A673 (cell line): ENCODE measurements at regions not wholly inside any gene's neighbourhood (a gene's known extent, or its start where the extent isn't known, plus 50 kb on each side); places are given as distances from the start of the nearest gene placed in this dataset.

Experiments
- BruUV-seq: library from RNA; stranded (reverse); fragments of 400-500 nt; replicated peaks from 2 replicates; lab custom pipeline; 2021; lab: Mats Ljungman, UMichigan
- CTCF ChIA-PET: fragments of 300-600 bp; sonication (Branson Sonifier 250); formaldehyde crosslinking; loops from one replicate; lab custom pipeline; 2022; ENCODE audit warnings: antibody characterized with exemption; lab: Charles Lee
- POLR2A ChIA-PET: fragments of 300-600 bp; sonication (Branson Sonifier 250); formaldehyde crosslinking; loops from one replicate; lab custom pipeline; 2022; ENCODE audit warnings: antibody characterized with exemption; ENCODE audit not compliant: low non-redundant PET; lab: Charles Lee
- DNase-seq: peaks from one replicate; pipeline ENCODE4 v3.0.0-alpha.2; 2015; ENCODE audit warnings: low spot score
- H3K27ac ChIP-seq: fragments of 200-600 bp; sonication (generic); 2 replicates; pipeline ENCODE4 v1.5.1; 2016; ENCODE audit warnings: mixed run types, low read depth, mild to moderate bottlenecking, mixed read lengths, antibody characterized with exemption, low read length; ENCODE audit not compliant: poor library complexity, severe bottlenecking
- H3K27me3 ChIP-seq: fragments of 200-600 bp; sonication (generic); replicated peaks from 2 replicates; pipeline ENCODE4 v1.6.1; 2017; ENCODE audit warnings: mixed run types, low read depth, mild to moderate bottlenecking, mixed read lengths, antibody characterized with exemption, low read length; ENCODE audit not compliant: insufficient read depth, poor library complexity
- H3K36me3 ChIP-seq: fragments of 200-600 bp; sonication (generic); 2 replicates; pipeline ENCODE4 v1.6.1; 2016; ENCODE audit warnings: mixed run types, mild to moderate bottlenecking, mixed read lengths, antibody characterized with exemption, low read length; ENCODE audit not compliant: insufficient read depth, poor library complexity, severe bottlenecking
- H3K4me1 ChIP-seq: fragments of 200-600 bp; sonication (generic); 2 replicates; pipeline ENCODE4 v1.6.1; 2017; ENCODE audit warnings: mixed run types, mild to moderate bottlenecking, mixed read lengths, antibody characterized with exemption, low read length; ENCODE audit not compliant: insufficient read depth, poor library complexity, severe bottlenecking
- H3K4me3 ChIP-seq: fragments of 200-600 bp; sonication (generic); 2 replicates; pipeline ENCODE4 v1.5.1; 2016; ENCODE audit warnings: low read depth, mixed run types, mild to moderate bottlenecking, mixed read lengths, low read length; ENCODE audit not compliant: poor library complexity, severe bottlenecking
- H3K9me3 ChIP-seq: fragments of 200-600 bp; sonication (generic); 2 replicates; pipeline ENCODE4 v1.6.1; 2016; ENCODE audit warnings: mixed run types, low read depth, mild to moderate bottlenecking, mixed read lengths, antibody characterized with exemption, low read length; ENCODE audit not compliant: poor library complexity, severe bottlenecking
- CTCF ChIP-seq: fragments of 300-800, 200-600 bp; sonication (generic); conservative IDR thresholded peaks from 2 replicates; pipeline ENCODE4 v1.5.1; 2017; ENCODE audit warnings: low read depth, mild to moderate bottlenecking, antibody characterized with exemption, low read length, moderate library complexity, mixed read lengths
- EZH2 ChIP-seq: fragments of 200-600 bp; sonication (generic); IDR thresholded peaks from 2 replicates; pipeline ENCODE4 v1.6.1; 2017; ENCODE audit warnings: borderline replicate concordance, low read depth, mild to moderate bottlenecking, mixed read lengths, antibody characterized with exemption, low read length; ENCODE audit not compliant: poor library complexity, severe bottlenecking
- intact Hi-C: fragments of 100-400 bp; cut with micrococcal nuclease; formaldehyde crosslinking; loops from one replicate; pipeline ENCODE4 v1.10.0; 2022; ENCODE audit not compliant: unreplicated experiment

GRCh38 chrX:43566170-43566569, 89.9 kb upstream of the MAOA start:
- no peak overlapping the region for H3K4me3 ChIP-seq
- no peaks in the 10 kb centered on the region for H3K36me3 ChIP-seq
- POLR2A ChIA-PET, result no interaction called here
- H3K27ac ChIP-seq, result no peak overlapping the region
- intact Hi-C loops, result loop anchor here (10.0 kb wide), 1 partner anchor 379 kb away; no protein-coding TSS in a partner anchor
- H3K9me3 ChIP-seq, result no peaks in the 10 kb centered on the region
- no peak for TF ChIP-seq CTCF
- TF ChIP-seq EZH2, result no peak
- no peaks in the 10 kb centered on the region for H3K4me1 ChIP-seq
- no peaks in the 10 kb centered on the region for H3K27me3 ChIP-seq
- DNase-seq, result no peak
- CTCF ChIA-PET, result no interaction called here
- no TSS peak for BruUV-seq

GRCh38 chrX:43573441-43574015, 82.6 kb upstream of the MAOA start:
- ChIA-PET POLR2A (no interaction called here), CTCF (no interaction called here)
- H3K27ac ChIP-seq, result no peak overlapping the region
- H3K27me3 ChIP-seq, result no peaks in the 10 kb centered on the region
- no TSS peak for BruUV-seq
- DNase-seq, result no peak
- H3K4me1 ChIP-seq, result no peaks in the 10 kb centered on the region
- TF ChIP-seq CTCF (no peak), EZH2 (no peak)
- intact Hi-C loops, result no loop called here
- no peaks in the 10 kb centered on the region for H3K9me3 ChIP-seq
- no peak overlapping the region for H3K4me3 ChIP-seq
- no peaks in the 10 kb centered on the region for H3K36me3 ChIP-seq

- no peak overlapping the region for H3K27ac ChIP-seq
- ChIA-PET CTCF (interaction anchor here (0.5 kb wide), 1 partner anchor 90 kb away, joined by 3 read pairs; no protein-coding TSS in a partner anchor), POLR2A (no interaction called here)
- H3K4me3 ChIP-seq, result no peak overlapping the region
- no peaks in the 10 kb centered on the region for H3K27me3 ChIP-seq
- DNase-seq, result no peak
- H3K9me3 ChIP-seq, result no peaks in the 10 kb centered on the region
- no peaks in the 10 kb centered on the region for H3K36me3 ChIP-seq
- TF ChIP-seq EZH2 (no peak), CTCF (no peak)
- intact Hi-C loops, result no loop called here
- no TSS peak for BruUV-seq
- no peaks in the 10 kb centered on the region for H3K4me1 ChIP-seq
Measured at GRCh38 chrX:43580621-43581020, 75.5 kb upstream of the MAOA start.
